Stomach (tissue), 4 donors: ENCODE measurements at regions not wholly inside any gene's neighbourhood (a gene's known extent, or its start where the extent isn't known, plus 50 kb on each side); places are given as distances from the start of the nearest gene placed in this dataset.

Source experiments
- EP300 ChIP-seq: sonication (generic); formaldehyde crosslinking; IDR thresholded peaks from one replicate; pipeline ENCODE4 v1.6.1; 2017; ENCODE audit warnings: antibody characterized with exemption
- POLR2A ChIP-seq, 4 donors: fragments of 450-650 bp; IDR thresholded peaks; one replicate each; pipeline ENCODE4 v1.6.1; 2016; ENCODE audit warnings: antibody characterized with exemption in 4 of 4, control low read depth in 2 of 4, mild to moderate bottlenecking in 1 of 4, moderate library complexity in 1 of 4
- POLR2AphosphoS5 ChIP-seq, 3 donors: sonication (generic); formaldehyde crosslinking; IDR thresholded peaks; one replicate each; pipeline ENCODE4 v1.6.1; 2016; ENCODE audit warnings: antibody characterized with exemption in 3 of 3
- TF ChIP-seq, protein P1 (sequence below), 7 experiments: fragments of 450-650 bp in 4 of 7; fragments of 200-600 bp in 3 of 7; sonication (generic) in 3 of 7; IDR thresholded peaks; one replicate each; pipeline ENCODE4 v1.5.1; 2016 to 2019; ENCODE audit warnings: antibody characterized with exemption in 7 of 7, control low read depth in 2 of 7, mild to moderate bottlenecking in 1 of 7

- TF ChIP-seq, protein P1, sequence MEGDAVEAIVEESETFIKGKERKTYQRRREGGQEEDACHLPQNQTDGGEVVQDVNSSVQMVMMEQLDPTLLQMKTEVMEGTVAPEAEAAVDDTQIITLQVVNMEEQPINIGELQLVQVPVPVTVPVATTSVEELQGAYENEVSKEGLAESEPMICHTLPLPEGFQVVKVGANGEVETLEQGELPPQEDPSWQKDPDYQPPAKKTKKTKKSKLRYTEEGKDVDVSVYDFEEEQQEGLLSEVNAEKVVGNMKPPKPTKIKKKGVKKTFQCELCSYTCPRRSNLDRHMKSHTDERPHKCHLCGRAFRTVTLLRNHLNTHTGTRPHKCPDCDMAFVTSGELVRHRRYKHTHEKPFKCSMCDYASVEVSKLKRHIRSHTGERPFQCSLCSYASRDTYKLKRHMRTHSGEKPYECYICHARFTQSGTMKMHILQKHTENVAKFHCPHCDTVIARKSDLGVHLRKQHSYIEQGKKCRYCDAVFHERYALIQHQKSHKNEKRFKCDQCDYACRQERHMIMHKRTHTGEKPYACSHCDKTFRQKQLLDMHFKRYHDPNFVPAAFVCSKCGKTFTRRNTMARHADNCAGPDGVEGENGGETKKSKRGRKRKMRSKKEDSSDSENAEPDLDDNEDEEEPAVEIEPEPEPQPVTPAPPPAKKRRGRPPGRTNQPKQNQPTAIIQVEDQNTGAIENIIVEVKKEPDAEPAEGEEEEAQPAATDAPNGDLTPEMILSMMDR (IDR thresholded peaks at IDR 0.05), result no peak
- no peak for TF ChIP-seq POLR2A (IDR thresholded peaks at IDR 0.05)
- TF ChIP-seq POLR2AphosphoS5 (IDR thresholded peaks at IDR 0.05), result no peak
- no peak for TF ChIP-seq EP300
Measured at GRCh38 chr5:9927521-9927997, 297.4 kb upstream of the TAS2R1 start.
